Aorta (tissue), 5 donors: ENCODE measurements at regions not wholly inside any gene's neighbourhood (a gene's known extent, or its start where the extent isn't known, plus 50 kb on each side); places are given as distances from the start of the nearest gene placed in this dataset.

Source experiments
- ATAC-seq: fragments of 200-7000 bp; cut with Tn5 transposase; one replicate; pipeline ENCODE4 v1.9.1; 2022; ENCODE audit warnings: moderate library complexity; ENCODE audit not compliant: low FRiP score
- DNase-seq, 2 donors: peaks; one replicate each; pipeline ENCODE4 v3.0.0-alpha.2; 2020
- H3K27ac ChIP-seq, 2 donors: one replicate each; pipeline ENCODE4 v1.5.1; 2013; ENCODE audit warnings: low read length in 2 of 2, mild to moderate bottlenecking in 2 of 2, moderate library complexity in 2 of 2, control low read depth in 1 of 2, inconsistent platforms in 1 of 2, low read depth in 1 of 2
- H3K27me3 ChIP-seq, 2 donors: one replicate each; pipeline ENCODE4 v1.6.1; 2013; ENCODE audit warnings: control low read depth in 1 of 2, low read length in 1 of 2, mild to moderate bottlenecking in 1 of 2, moderate library complexity in 1 of 2; ENCODE audit not compliant: insufficient read depth in 2 of 2, control insufficient read depth in 1 of 2
- H3K36me3 ChIP-seq, 2 donors: one replicate each; pipeline ENCODE4 v1.6.1; 2013; ENCODE audit warnings: control low read depth in 1 of 2, low read length in 1 of 2, mild to moderate bottlenecking in 1 of 2; ENCODE audit not compliant: insufficient read depth in 2 of 2, control insufficient read depth in 1 of 2
- H3K4me1 ChIP-seq, 2 donors: one replicate each; pipeline ENCODE4 v1.6.1; 2013; ENCODE audit warnings: low read length in 2 of 2, control low read depth in 1 of 2, mild to moderate bottlenecking in 1 of 2, moderate library complexity in 1 of 2; ENCODE audit not compliant: insufficient read depth in 2 of 2, control insufficient read depth in 1 of 2
- H3K4me3 ChIP-seq, 2 donors: one replicate each; pipeline ENCODE4 v1.5.1; 2013; ENCODE audit warnings: low read length in 2 of 2, control low read depth in 1 of 2, mild to moderate bottlenecking in 1 of 2
- H3K9me3 ChIP-seq: one replicate; pipeline ENCODE4 v1.6.1; 2013; ENCODE audit warnings: mild to moderate bottlenecking, low read length; ENCODE audit not compliant: control insufficient read depth
- WGBS, 2 donors: extraction: QIAGEN DNeasy Blood & Tissue Kit; methylation state at CpG; one replicate each; pipeline ENCODE4 v1.1.7; 2013; 5-methylcytosine and 5-hydroxymethylcytosine counted together
- intact Hi-C, 2 donors: fragments of 100-400 bp; cut with DNase I; formaldehyde crosslinking; loops; one replicate each; pipeline versions ENCODE4 v1.14.2 to v1.15.0; 2022
- donor health status: healthy with polysubstance abuse.
- donor health status: Bipolar disorder and iron deficiency.
- donor health status: DM: no; HTN: no; CAD: no.
- donor health status: DM: no; HTN: no; CAD: no.
- donor health status: DM: yes; HTN: yes; CAD: no.

GRCh38 chr7:45455662-45456061 is 118.5 kb upstream of the ADCY1 start:
- WGBS, 2 donors = 66 to 67% methylated on average over 4 of the region's 4 CpGs
- no peaks in the 10 kb centered on the region for H3K27me3 ChIP-seq
- DNase-seq (no peak), ATAC-seq (no peak)
- no peaks in the 10 kb centered on the region for H3K36me3 ChIP-seq
- H3K9me3 ChIP-seq = no peaks in the 10 kb centered on the region
- H3K27ac ChIP-seq = no peak overlapping the region
- intact Hi-C loops = no loop called here
- no peaks in the 10 kb centered on the region for H3K4me1 ChIP-seq
- H3K4me3 ChIP-seq = no peak overlapping the region

GRCh38 chr7:45456105-45456504 is 118.1 kb upstream of the ADCY1 start:
- no peaks in the 10 kb centered on the region for H3K27me3 ChIP-seq
- H3K27ac ChIP-seq = no peak overlapping the region
- 65 to 82% methylated on average over 5 of the region's 5 CpGs for whole genome bisulfite sequencing, 2 donors
- H3K4me3 ChIP-seq = no peak overlapping the region
- H3K36me3 ChIP-seq = no peaks in the 10 kb centered on the region
- H3K4me1 ChIP-seq = no peaks in the 10 kb centered on the region
- ATAC-seq (no peak), DNase-seq (no peak)
- intact Hi-C loops = no loop called here
- no peaks in the 10 kb centered on the region for H3K9me3 ChIP-seq

GRCh38 chr7:45456747-45457524 is 117.2 kb upstream of the ADCY1 start:
- no peaks in the 10 kb centered on the region for H3K4me1 ChIP-seq
- intact Hi-C loops = no loop called here
- H3K27ac ChIP-seq = no peak overlapping the region
- no peaks in the 10 kb centered on the region for H3K36me3 ChIP-seq
- no peak for DNase-seq
- H3K4me3 ChIP-seq = no peak overlapping the region
- no peaks in the 10 kb centered on the region for H3K27me3 ChIP-seq
- no peak for ATAC-seq
- H3K9me3 ChIP-seq = no peaks in the 10 kb centered on the region
- WGBS, 2 donors = 54 to 74% methylated on average over 5 of the region's 5 CpGs

GRCh38 chr7:45457591-45457990 is 116.6 kb upstream of the ADCY1 start:
- intact Hi-C loops = no loop called here
- Histone ChIP-seq H3K36me3 (no peaks in the 10 kb centered on the region), H3K4me3 (no peak overlapping the region), H3K27ac (no peak overlapping the region), H3K4me1 (no peaks in the 10 kb centered on the region), H3K9me3 (no peaks in the 10 kb centered on the region), H3K27me3 (no peaks in the 10 kb centered on the region)
- ATAC-seq (no peak), DNase-seq (no peak)
- WGBS, 2 donors = 30 to 35% methylated on average over 3 of the region's 3 CpGs

- ATAC-seq (no peak), DNase-seq (no peak)
- Histone ChIP-seq H3K4me1 (no peaks in the 10 kb centered on the region), H3K27me3 (no peaks in the 10 kb centered on the region), H3K4me3 (no peak overlapping the region), H3K9me3 (no peaks in the 10 kb centered on the region), H3K36me3 (no peaks in the 10 kb centered on the region), H3K27ac (no peak overlapping the region)
- 59 to 61% methylated on average over 4 of the region's 4 CpGs for WGBS, 2 donors
- intact Hi-C loops = no loop called here
Observed at GRCh38 chr7:45459476-45459875, 114.7 kb upstream of the ADCY1 start.

GRCh38 chr7:45460379-45460778 is 113.8 kb upstream of the ADCY1 start:
- no peak for ATAC-seq
- Histone ChIP-seq H3K9me3 (no peaks in the 10 kb centered on the region), H3K27ac (no peak overlapping the region), H3K27me3 (no peaks in the 10 kb centered on the region), H3K4me1 (no peaks in the 10 kb centered on the region), H3K36me3 (no peaks in the 10 kb centered on the region), H3K4me3 (no peak overlapping the region)
- DNase-seq = no peak
- 67 to 78% methylated on average over 3 of the region's 3 CpGs for WGBS, 2 donors
- intact Hi-C loops = no loop called here

- Histone ChIP-seq H3K27ac (no peak overlapping the region), H3K4me3 (no peak overlapping the region), H3K27me3 (no peaks in the 10 kb centered on the region), H3K36me3 (no peaks in the 10 kb centered on the region), H3K4me1 (no peaks in the 10 kb centered on the region), H3K9me3 (no peaks in the 10 kb centered on the region)
- ATAC-seq (no peak), DNase-seq (no peak)
- intact Hi-C loops = no loop called here
- 71 to 83% methylated on average over 3 of the region's 3 CpGs for WGBS, 2 donors
Observed at GRCh38 chr7:45461026-45461425, 113.1 kb upstream of the ADCY1 start.

- H3K4me1 ChIP-seq = no peaks in the 10 kb centered on the region
- H3K4me3 ChIP-seq = no peak overlapping the region
- intact Hi-C loops = no loop called here
- ATAC-seq (no peak), DNase-seq (no peak)
- WGBS, 2 donors = 54 to 83% methylated on average over 1 of the region's 1 CpG
- H3K36me3 ChIP-seq = no peaks in the 10 kb centered on the region
- no peaks in the 10 kb centered on the region for H3K27me3 ChIP-seq
- no peak overlapping the region for H3K27ac ChIP-seq
- H3K9me3 ChIP-seq = peaks cover 2% of the 10 kb centered on the region
Observed at GRCh38 chr7:45469103-45469502, 105.1 kb upstream of the ADCY1 start.

- peaks cover 2% of the 10 kb centered on the region for H3K9me3 ChIP-seq
- intact Hi-C loops = no loop called here
- WGBS, 2 donors = 87 to 91% methylated on average over 3 of the region's 3 CpGs
Observed at GRCh38 chr7:45470031-45470430, 104.1 kb upstream of the ADCY1 start.

More at GRCh38 chr7:45470031-45470430, 104.1 kb upstream of the ADCY1 start:
- H3K27me3 ChIP-seq = no peaks in the 10 kb centered on the region
- no peaks in the 10 kb centered on the region for H3K4me1 ChIP-seq
- no peaks in the 10 kb centered on the region for H3K36me3 ChIP-seq
- ATAC-seq (no peak), DNase-seq (no peak)
- H3K4me3 ChIP-seq = no peak overlapping the region
- H3K27ac ChIP-seq = no peak overlapping the region
